GM23338 (cell line): ENCODE measurements at regions not wholly inside any gene's neighbourhood (a gene's known extent, or its start where the extent isn't known, plus 50 kb on each side); places are given as distances from the start of the nearest gene placed in this dataset.

ENCODE experiments used
- ATAC-seq: fragments of 200-7000 bp; cut with Tn5 transposase; 3 replicates; pipeline ENCODE4 v1.9.1; 2020
- DNase-seq: peaks from one replicate; pipeline ENCODE4 v3.0.0-alpha.2; 2015; ENCODE audit warnings: low spot score
- H2AFZ ChIP-seq: fragments of 200-600 bp; sonication (generic); 2 replicates; pipeline ENCODE4 v1.8.0; 2016; ENCODE audit warnings: antibody characterized with exemption, mild to moderate bottlenecking, moderate library complexity
- H3F3A ChIP-seq: fragments of 200-600 bp; sonication (generic); replicated peaks from 2 replicates; pipeline ENCODE4 v1.8.0; 2017; ENCODE audit warnings: antibody characterized with exemption, mixed run types, low read depth
- H3K27ac ChIP-seq: fragments of 200-600 bp; sonication (generic); 2 replicates; pipeline ENCODE4 v1.6.1; 2016; ENCODE audit warnings: low read depth
- H3K27me3 ChIP-seq: fragments of 200-600 bp; sonication (generic); 2 replicates; pipeline ENCODE4 v1.8.0; 2016; ENCODE audit warnings: mild to moderate bottlenecking, mixed run types, moderate library complexity; ENCODE audit not compliant: insufficient read depth
- H3K36me3 ChIP-seq: fragments of 200-600 bp; sonication (generic); 2 replicates; pipeline ENCODE4 v1.8.0; 2016; ENCODE audit warnings: mild to moderate bottlenecking; ENCODE audit not compliant: insufficient read depth
- H3K4me1 ChIP-seq: fragments of 200-600 bp; sonication (generic); 2 replicates; pipeline ENCODE4 v1.8.0; 2016; ENCODE audit warnings: mild to moderate bottlenecking, moderate library complexity; ENCODE audit not compliant: insufficient read depth
- H3K4me2 ChIP-seq: fragments of 200-600 bp; sonication (generic); 2 replicates; pipeline ENCODE4 v1.7.1; 2017; ENCODE audit warnings: mixed run types
- H3K4me3 ChIP-seq: fragments of 200-600 bp; sonication (generic); 2 replicates; pipeline ENCODE4 v1.6.1; 2016; ENCODE audit warnings: mixed run types
- H3K79me2 ChIP-seq: fragments of 200-600 bp; sonication (generic); replicated peaks from 2 replicates; pipeline ENCODE4 v1.8.0; 2017; ENCODE audit warnings: mild to moderate bottlenecking; ENCODE audit not compliant: insufficient read depth
- H3K9me2 ChIP-seq: fragments of 200-600 bp; sonication (generic); 2 replicates; pipeline ENCODE4 v1.8.0; 2017; ENCODE audit not compliant: insufficient read depth
- H4K20me1 ChIP-seq: fragments of 200-600 bp; sonication (generic); replicated peaks from 2 replicates; pipeline ENCODE4 v1.8.0; 2017; ENCODE audit warnings: mild to moderate bottlenecking; ENCODE audit not compliant: insufficient read depth
- H3K27ac Mint-ChIP-seq: 2 replicates; pipeline ENCODE4 v1.8.0; 2020; ENCODE audit warnings: inconsistent platforms, mild to moderate bottlenecking, moderate library complexity, mixed read lengths
- H3K27me3 Mint-ChIP-seq: 3 replicates; pipeline ENCODE4 v1.8.0; 2022; ENCODE audit warnings: low read depth, mild to moderate bottlenecking, moderate library complexity, mixed read lengths, inconsistent platforms; ENCODE audit not compliant: insufficient read depth, poor library complexity
- H3K36me3 Mint-ChIP-seq: 3 replicates; pipeline ENCODE4 v1.8.0; 2021; ENCODE audit warnings: low read depth, mild to moderate bottlenecking, inconsistent platforms, moderate library complexity, mixed read lengths
- H3K4me1 Mint-ChIP-seq: 3 replicates; pipeline ENCODE4 v1.8.0; 2020; ENCODE audit warnings: mild to moderate bottlenecking, inconsistent platforms, mixed read lengths
- H3K4me3 Mint-ChIP-seq: 3 replicates; pipeline ENCODE4 v1.8.0; 2021; ENCODE audit warnings: moderate library complexity, mild to moderate bottlenecking, inconsistent platforms, mixed read lengths
- H3K9me3 Mint-ChIP-seq: 3 replicates; pipeline ENCODE4 v1.8.0; 2020; ENCODE audit warnings: moderate library complexity, mild to moderate bottlenecking, inconsistent platforms, mixed read lengths
- CREB1 ChIP-seq: fragments of 250-450 bp; sonication (Bioruptor Pico); IDR thresholded peaks from 2 replicates; pipeline ENCODE4 v1.5.0; 2020; ENCODE audit warnings: low read depth, mild to moderate bottlenecking, moderate library complexity
- CTCF ChIP-seq, 2 experiments: fragments of 200-600 bp in 1 of 2; sonication (generic) in 1 of 2; conservative IDR thresholded peaks; 2 replicates each; pipeline versions ENCODE4 v1.5.1 to v1.6.1; 2016 to 2017; ENCODE audit warnings: antibody characterized with exemption in 2 of 2, low read depth in 2 of 2, mild to moderate bottlenecking in 2 of 2, moderate library complexity in 1 of 2
- ETS1 ChIP-seq: IDR thresholded peaks from 2 replicates; pipeline ENCODE4 v1.6.1; 2016; ENCODE audit warnings: antibody characterized with exemption
- EZH2phosphoT487 ChIP-seq: fragments of 200-600 bp; sonication (generic); IDR thresholded peaks from one replicate; pipeline ENCODE4 v1.8.1; 2018; ENCODE audit warnings: antibody characterized with exemption; ENCODE audit not compliant: unreplicated experiment
- JUNB ChIP-seq: IDR thresholded peaks from one replicate; pipeline ENCODE4 v1.6.1; 2016; ENCODE audit warnings: antibody characterized with exemption; ENCODE audit not compliant: unreplicated experiment
- POLR2AphosphoS5 ChIP-seq: IDR thresholded peaks from 2 replicates; pipeline ENCODE4 v1.6.1; 2016; ENCODE audit warnings: antibody characterized with exemption, low read depth
- REST ChIP-seq: IDR thresholded peaks from one replicate; pipeline ENCODE4 v1.6.1; 2018; ENCODE audit warnings: antibody characterized with exemption; ENCODE audit not compliant: unreplicated experiment
- STAT1 ChIP-seq: IDR thresholded peaks from one replicate; pipeline ENCODE4 v1.6.1; 2016; ENCODE audit warnings: antibody characterized with exemption; ENCODE audit not compliant: unreplicated experiment
- ZNF331 ChIP-seq: fragments of 250-450 bp; sonication (Bioruptor Pico); IDR thresholded peaks from 2 replicates; pipeline ENCODE4 v1.5.0; 2020; ENCODE audit warnings: low read depth, mild to moderate bottlenecking, moderate library complexity
- TF ChIP-seq, protein P1 (sequence below): fragments of 250-450 bp; sonication (Bioruptor Pico); IDR thresholded peaks from 2 replicates; pipeline ENCODE4 v1.5.0; 2020; ENCODE audit warnings: mild to moderate bottlenecking, moderate library complexity

GRCh38 chr5:93658044-93658443 is 75.0 kb downstream of the NR2F1 start:
- ATAC-seq, result no peak
- TF ChIP-seq ETS1 (no peak), EZH2phosphoT487 (no peak), JUNB (no peak), ZNF331 (CRISPR knock-in tag) (no peak), CREB1 (CRISPR knock-in tag) (no peak), CTCF (conservative IDR thresholded peaks at IDR 0.05; ENCODE audit: low read depth in 2 of 2) (no peak), POLR2AphosphoS5 (no peak), STAT1 (no peak)

DNA sequence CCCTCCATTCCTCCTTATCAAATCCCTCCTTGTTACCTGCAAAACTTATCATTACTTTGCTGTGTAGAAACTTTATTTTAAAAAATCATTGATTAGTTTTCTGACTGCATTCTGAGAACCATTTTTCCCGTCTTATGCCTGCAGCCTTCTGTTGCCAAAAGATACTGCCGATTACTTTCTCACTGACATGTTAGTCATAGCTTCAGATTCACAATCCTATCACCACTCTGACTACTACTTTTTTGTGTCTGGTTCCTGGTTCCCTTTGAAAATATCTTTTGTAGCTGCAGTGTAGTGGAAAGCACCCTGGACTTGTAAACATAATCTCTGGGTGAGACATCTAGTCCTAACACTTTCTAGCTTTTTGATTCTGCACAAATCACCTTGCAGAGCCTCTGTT is 71.7 kb downstream of the NR2F1 start:
- Mint-ChIP-seq H3K9me3 (no peaks in the 10 kb centered on the region), H3K27me3 (no peaks in the 10 kb centered on the region)
- ATAC-seq, result no peak
- TF ChIP-seq REST (no peak), CREB1 (CRISPR knock-in tag) (no peak), STAT1 (no peak), ZNF331 (CRISPR knock-in tag) (no peak)
- TF ChIP-seq, protein P1, sequence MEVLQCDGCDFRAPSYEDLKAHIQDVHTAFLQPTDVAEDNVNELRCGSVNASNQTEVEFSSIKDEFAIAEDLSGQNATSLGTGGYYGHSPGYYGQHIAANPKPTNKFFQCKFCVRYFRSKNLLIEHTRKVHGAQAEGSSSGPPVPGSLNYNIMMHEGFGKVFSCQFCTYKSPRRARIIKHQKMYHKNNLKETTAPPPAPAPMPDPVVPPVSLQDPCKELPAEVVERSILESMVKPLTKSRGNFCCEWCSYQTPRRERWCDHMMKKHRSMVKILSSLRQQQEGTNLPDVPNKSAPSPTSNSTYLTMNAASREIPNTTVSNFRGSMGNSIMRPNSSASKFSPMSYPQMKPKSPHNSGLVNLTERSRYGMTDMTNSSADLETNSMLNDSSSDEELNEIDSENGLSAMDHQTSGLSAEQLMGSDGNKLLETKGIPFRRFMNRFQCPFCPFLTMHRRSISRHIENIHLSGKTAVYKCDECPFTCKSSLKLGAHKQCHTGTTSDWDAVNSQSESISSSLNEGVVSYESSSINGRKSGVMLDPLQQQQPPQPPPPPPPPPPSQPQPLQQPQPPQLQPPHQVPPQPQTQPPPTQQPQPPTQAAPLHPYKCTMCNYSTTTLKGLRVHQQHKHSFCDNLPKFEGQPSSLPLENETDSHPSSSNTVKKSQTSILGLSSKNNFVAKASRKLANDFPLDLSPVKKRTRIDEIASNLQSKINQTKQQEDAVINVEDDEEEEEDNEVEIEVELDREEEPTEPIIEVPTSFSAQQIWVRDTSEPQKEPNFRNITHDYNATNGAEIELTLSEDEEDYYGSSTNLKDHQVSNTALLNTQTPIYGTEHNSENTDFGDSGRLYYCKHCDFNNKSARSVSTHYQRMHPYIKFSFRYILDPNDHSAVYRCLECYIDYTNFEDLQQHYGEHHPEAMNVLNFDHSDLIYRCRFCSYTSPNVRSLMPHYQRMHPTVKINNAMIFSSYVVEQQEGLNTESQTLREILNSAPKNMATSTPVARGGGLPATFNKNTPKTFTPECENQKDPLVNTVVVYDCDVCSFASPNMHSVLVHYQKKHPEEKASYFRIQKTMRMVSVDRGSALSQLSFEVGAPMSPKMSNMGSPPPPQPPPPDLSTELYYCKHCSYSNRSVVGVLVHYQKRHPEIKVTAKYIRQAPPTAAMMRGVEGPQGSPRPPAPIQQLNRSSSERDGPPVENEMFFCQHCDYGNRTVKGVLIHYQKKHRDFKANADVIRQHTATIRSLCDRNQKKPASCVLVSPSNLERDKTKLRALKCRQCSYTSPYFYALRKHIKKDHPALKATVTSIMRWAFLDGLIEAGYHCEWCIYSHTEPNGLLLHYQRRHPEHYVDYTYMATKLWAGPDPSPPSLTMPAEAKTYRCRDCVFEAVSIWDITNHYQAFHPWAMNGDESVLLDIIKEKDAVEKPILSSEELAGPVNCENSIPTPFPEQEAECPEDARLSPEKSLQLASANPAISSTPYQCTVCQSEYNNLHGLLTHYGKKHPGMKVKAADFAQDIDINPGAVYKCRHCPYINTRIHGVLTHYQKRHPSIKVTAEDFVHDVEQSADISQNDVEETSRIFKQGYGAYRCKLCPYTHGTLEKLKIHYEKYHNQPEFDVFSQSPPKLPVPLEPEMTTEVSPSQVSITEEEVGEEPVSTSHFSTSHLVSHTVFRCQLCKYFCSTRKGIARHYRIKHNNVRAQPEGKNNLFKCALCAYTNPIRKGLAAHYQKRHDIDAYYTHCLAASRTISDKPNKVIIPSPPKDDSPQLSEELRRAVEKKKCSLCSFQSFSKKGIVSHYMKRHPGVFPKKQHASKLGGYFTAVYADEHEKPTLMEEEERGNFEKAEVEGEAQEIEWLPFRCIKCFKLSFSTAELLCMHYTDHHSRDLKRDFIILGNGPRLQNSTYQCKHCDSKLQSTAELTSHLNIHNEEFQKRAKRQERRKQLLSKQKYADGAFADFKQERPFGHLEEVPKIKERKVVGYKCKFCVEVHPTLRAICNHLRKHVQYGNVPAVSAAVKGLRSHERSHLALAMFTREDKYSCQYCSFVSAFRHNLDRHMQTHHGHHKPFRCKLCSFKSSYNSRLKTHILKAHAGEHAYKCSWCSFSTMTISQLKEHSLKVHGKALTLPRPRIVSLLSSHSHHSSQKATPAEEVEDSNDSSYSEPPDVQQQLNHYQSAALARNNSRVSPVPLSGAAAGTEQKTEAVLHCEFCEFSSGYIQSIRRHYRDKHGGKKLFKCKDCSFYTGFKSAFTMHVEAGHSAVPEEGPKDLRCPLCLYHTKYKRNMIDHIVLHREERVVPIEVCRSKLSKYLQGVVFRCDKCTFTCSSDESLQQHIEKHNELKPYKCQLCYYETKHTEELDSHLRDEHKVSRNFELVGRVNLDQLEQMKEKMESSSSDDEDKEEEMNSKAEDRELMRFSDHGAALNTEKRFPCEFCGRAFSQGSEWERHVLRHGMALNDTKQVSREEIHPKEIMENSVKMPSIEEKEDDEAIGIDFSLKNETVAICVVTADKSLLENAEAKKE (CRISPR knock-in tag), result no peak

More at GRCh38 chr5:93658044-93658443, 75.0 kb downstream of the NR2F1 start:
- H3K9me3 Mint-ChIP-seq, result no peaks in the 10 kb centered on the region
- no peaks in the 10 kb centered on the region for H3K36me3 Mint-ChIP-seq
- H3K4me1 Mint-ChIP-seq, result no peaks in the 10 kb centered on the region
- H3K27ac Mint-ChIP-seq, result no peak overlapping the region
- no peak overlapping the region for H2AFZ ChIP-seq
- no peak overlapping the region for H3K27ac ChIP-seq
- no peak overlapping the region for H3K4me3 ChIP-seq
- no peaks in the 10 kb centered on the region for H3K9me2 ChIP-seq
- no peaks in the 10 kb centered on the region for H3F3A ChIP-seq
- H3K79me2 ChIP-seq, result no peaks in the 10 kb centered on the region
- no peaks in the 10 kb centered on the region for H3K27me3 Mint-ChIP-seq
- no peaks in the 10 kb centered on the region for H4K20me1 ChIP-seq
- DNase-seq, result no peak
- no peak overlapping the region for H3K4me3 Mint-ChIP-seq
- H3K27me3 ChIP-seq, result no peaks in the 10 kb centered on the region
- H3K36me3 ChIP-seq, result no peaks in the 10 kb centered on the region
- no peaks in the 10 kb centered on the region for H3K4me1 ChIP-seq
- H3K4me2 ChIP-seq, result no peak overlapping the region

More for the DNA sequence above, 71.7 kb downstream of the NR2F1 start:
- Histone ChIP-seq H3K9me2 (no peaks in the 10 kb centered on the region), H3K4me1 (no peaks in the 10 kb centered on the region), H4K20me1 (no peaks in the 10 kb centered on the region), H3K27me3 (no peaks in the 10 kb centered on the region), H3K36me3 (no peaks in the 10 kb centered on the region), H3K27ac (no peak overlapping the region), H2AFZ (no peak overlapping the region), H3K4me2 (no peak overlapping the region), H3K4me3 (no peak overlapping the region), H3F3A (no peaks in the 10 kb centered on the region), H3K79me2 (no peaks in the 10 kb centered on the region)
- Mint-ChIP-seq H3K36me3 (no peaks in the 10 kb centered on the region), H3K4me3 (no peak overlapping the region), H3K4me1 (peaks cover 2% of the 10 kb centered on the region; the same call in 1 of the 3 replicates), H3K27ac (no peak overlapping the region)
- DNase-seq, result no peak
